Activated naive CD4-positive, alpha-beta T cell treated with anti-CD3 and anti-CD28 coated beads, Interleukin-2, amount 50 U/mL, for 72 hours (primary cell): ENCODE measurements at regions not wholly inside any gene's neighbourhood (a gene's known extent, or its start where the extent isn't known, plus 50 kb on each side); places are given as distances from the start of the nearest gene placed in this dataset.

Experiments used
- ATAC-seq, 2 donors: fragments of 150-1000 bp; cut with Tn5 transposase; 2 replicates each; pipeline ENCODE4 v1.10.0; 2021; ENCODE audit warnings: mild to moderate bottlenecking in 2 of 2, moderate library complexity in 2 of 2
- DNase-seq, 2 donors: peaks; one replicate each; pipeline ENCODE4 v3.0.0; 2021 to 2022; ENCODE audit warnings: low spot score in 2 of 2
- H3K27ac Mint-ChIP-seq, 2 donors: one replicate each; pipeline ENCODE4 v1.8.0; 2022; ENCODE audit warnings: mild to moderate bottlenecking in 2 of 2, mixed read lengths in 2 of 2
- H3K36me3 Mint-ChIP-seq, 2 donors: one replicate each; pipeline ENCODE4 v1.8.0; 2022; ENCODE audit warnings: mixed read lengths in 2 of 2
- H3K9me3 Mint-ChIP-seq, 2 donors: one replicate each; pipeline ENCODE4 v1.8.0; 2022; ENCODE audit warnings: mixed read lengths in 2 of 2

- no peak for ATAC-seq
- Mint-ChIP-seq H3K27ac (no peak overlapping the region), H3K36me3 (peaks cover 0 to 8% of the 10 kb centered on the region in 2 donors)
Observed at GRCh38 chr2:186274936-186275575, 211.0 kb upstream of the ZC3H15 start.

DNA sequence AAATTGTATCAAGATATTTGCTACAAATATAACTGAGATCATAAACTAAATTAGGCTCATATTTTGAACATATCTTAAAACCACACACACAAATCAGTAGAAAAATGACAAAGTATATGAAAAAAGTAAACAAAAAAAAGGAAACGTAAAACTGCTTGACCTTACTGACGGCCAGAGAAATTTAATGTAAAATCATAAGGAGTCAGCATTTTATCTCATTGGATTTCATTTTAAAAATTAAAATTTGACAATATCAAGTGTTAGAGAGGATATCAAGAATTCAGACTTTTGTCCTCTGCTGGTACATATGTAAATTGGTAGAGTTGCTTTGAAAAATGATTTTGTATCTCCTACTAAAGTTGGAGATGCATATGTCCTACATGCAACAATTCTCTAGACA, 209.2 kb upstream of the ZC3H15 start:
- H3K27ac Mint-ChIP-seq = no peak overlapping the region
- no peak for DNase-seq
- peaks cover 8 to 12% of the 10 kb centered on the region in 2 donors for H3K9me3 Mint-ChIP-seq
- peaks cover 0 to 7% of the 10 kb centered on the region in 2 donors for H3K36me3 Mint-ChIP-seq
- ATAC-seq = no peak

More at GRCh38 chr2:186274936-186275575, 211.0 kb upstream of the ZC3H15 start:
- DNase-seq = no peak
- peaks cover 5 to 8% of the 10 kb centered on the region in 2 donors for H3K9me3 Mint-ChIP-seq

- DNase-seq (no peak), ATAC-seq (no peak)
- Mint-ChIP-seq H3K36me3 (peaks cover 0 to 3% of the 10 kb centered on the region in 2 donors), H3K9me3 (peaks cover 4 to 8% of the 10 kb centered on the region in 2 donors), H3K27ac (no peak overlapping the region)
Observed at GRCh38 chr2:186281726-186282125, 204.3 kb upstream of the ZC3H15 start.

GRCh38 chr2:186294248-186294888, 191.7 kb upstream of the ZC3H15 start:
- no peaks in the 10 kb centered on the region for H3K9me3 Mint-ChIP-seq
- no peak for ATAC-seq
- no peak for DNase-seq
- H3K36me3 Mint-ChIP-seq = no peaks in the 10 kb centered on the region
- no peak overlapping the region for H3K27ac Mint-ChIP-seq

- Mint-ChIP-seq H3K27ac (no peak overlapping the region), H3K36me3 (peaks cover 0 to 7% of the 10 kb centered on the region in 2 donors), H3K9me3 (peaks cover 0 to 3% of the 10 kb centered on the region in 2 donors)
- ATAC-seq (no peak), DNase-seq (no peak)
Observed at GRCh38 chr2:186299610-186300009, 186.4 kb upstream of the ZC3H15 start.

DNA sequence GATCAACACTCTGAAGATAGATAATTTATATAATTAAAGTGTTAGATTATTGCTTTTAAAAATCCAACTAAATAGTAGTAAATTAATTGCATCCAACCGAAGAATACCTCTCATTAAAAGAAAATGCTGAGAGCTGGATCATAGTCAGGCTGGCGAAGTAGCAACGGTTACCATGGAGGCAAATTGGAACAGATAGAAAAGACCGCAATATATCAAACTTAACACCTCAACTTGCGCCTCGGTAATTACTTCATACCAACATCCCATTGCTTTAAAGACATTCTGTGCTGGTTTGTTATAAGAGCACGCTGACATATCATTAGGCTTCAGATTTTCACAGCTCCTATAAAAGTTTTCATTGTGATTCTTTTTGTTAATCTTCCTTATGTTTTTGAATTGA, 183.8 kb upstream of the ZC3H15 start:
- H3K27ac Mint-ChIP-seq = no peak overlapping the region
- peaks cover 0 to 3% of the 10 kb centered on the region in 2 donors for H3K9me3 Mint-ChIP-seq
- H3K36me3 Mint-ChIP-seq = peaks cover 0 to 13% of the 10 kb centered on the region in 2 donors
- no peak for ATAC-seq
- no peak for DNase-seq

DNA sequence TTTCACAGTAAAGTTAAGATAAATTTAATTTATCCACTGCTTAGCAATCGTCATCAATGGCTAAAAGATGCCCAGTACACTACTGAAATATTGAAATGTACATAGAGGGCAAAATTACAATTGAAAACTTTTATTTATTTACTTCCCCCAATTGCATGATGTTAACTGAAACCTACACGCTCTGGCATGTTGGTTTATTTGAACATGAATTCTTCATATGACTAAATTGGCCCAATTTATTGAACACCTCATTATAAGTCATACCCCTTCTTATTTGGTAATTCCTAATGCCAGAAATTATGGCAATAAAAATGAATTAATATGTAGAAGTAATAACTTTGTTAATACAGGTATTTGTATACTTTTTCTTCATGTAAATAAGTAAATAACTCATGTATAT, 183.0 kb upstream of the ZC3H15 start:
- peaks cover 0 to 3% of the 10 kb centered on the region in 2 donors for H3K9me3 Mint-ChIP-seq
- H3K36me3 Mint-ChIP-seq = peaks cover 0 to 13% of the 10 kb centered on the region in 2 donors
- DNase-seq = no peak
- no peak overlapping the region for H3K27ac Mint-ChIP-seq
- ATAC-seq = no peak

- H3K36me3 Mint-ChIP-seq = peaks cover 0 to 13% of the 10 kb centered on the region in 2 donors
- peak overlapping the region in 1 of 2 donors; percentile 11 for H3K27ac Mint-ChIP-seq
- no peak for ATAC-seq
- DNase-seq = no peak
- peaks cover 0 to 3% of the 10 kb centered on the region in 2 donors for H3K9me3 Mint-ChIP-seq
Observed at GRCh38 chr2:186304064-186304463, 182.0 kb upstream of the ZC3H15 start.

DNA sequence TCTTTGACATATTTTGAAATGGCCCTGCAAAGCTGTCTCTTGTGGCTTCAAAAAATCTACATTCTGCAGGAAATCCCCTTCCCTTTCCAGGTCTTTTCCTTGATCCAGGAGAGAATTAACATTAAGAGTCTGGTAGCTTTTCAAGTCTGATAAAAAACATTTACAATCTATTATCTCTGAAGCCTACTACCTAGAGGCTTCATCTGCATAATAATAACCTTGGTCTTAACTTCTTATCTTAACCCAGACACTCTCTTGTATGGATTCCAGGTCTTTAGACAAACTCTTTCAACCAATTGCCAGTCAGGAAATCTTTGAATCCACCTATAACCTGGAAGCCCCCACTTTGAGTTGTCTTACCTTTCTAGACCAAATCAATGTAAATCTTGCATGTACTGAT, 179.3 kb upstream of the ZC3H15 start:
- H3K36me3 Mint-ChIP-seq = peaks cover 0 to 13% of the 10 kb centered on the region in 2 donors
- H3K9me3 Mint-ChIP-seq = peaks cover 6% of the 10 kb centered on the region in 2 donors
- H3K27ac Mint-ChIP-seq = no peak overlapping the region
- DNase-seq (no peak), ATAC-seq (no peak)

GRCh38 chr2:186307871-186308270, 178.2 kb upstream of the ZC3H15 start:
- no peak overlapping the region for H3K27ac Mint-ChIP-seq
- H3K9me3 Mint-ChIP-seq = peaks cover 6% of the 10 kb centered on the region in 2 donors
- no peak for DNase-seq
- H3K36me3 Mint-ChIP-seq = peaks cover 0 to 24% of the 10 kb centered on the region in 2 donors
- no peak for ATAC-seq

- Mint-ChIP-seq H3K27ac (no peak overlapping the region), H3K36me3 (peaks cover 0 to 27% of the 10 kb centered on the region in 2 donors), H3K9me3 (peaks cover 6% of the 10 kb centered on the region in 2 donors)
- ATAC-seq (no peak), DNase-seq (no peak)
Observed at GRCh38 chr2:186308347-186308746, 177.7 kb upstream of the ZC3H15 start.

DNA sequence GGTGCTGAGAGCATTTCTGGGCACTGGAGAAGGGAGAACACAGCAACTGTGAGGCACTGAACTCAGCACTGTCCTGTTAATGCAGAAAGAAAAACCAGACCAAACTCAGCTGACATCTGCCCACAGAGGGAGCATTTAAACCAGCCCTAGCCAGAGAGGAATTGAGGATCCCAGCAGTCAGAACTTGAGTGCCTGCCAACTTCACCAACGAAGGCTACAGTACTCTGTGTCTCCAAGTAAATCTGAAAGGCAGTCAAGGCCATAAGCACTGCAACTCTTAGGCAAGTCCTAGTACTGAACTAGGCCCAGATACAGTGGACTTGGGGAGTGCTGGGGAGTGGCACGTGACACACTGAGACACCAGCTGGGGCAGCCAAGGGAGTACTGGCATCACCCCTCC, 176.2 kb upstream of the ZC3H15 start:
- Mint-ChIP-seq H3K27ac (no peak overlapping the region), H3K9me3 (peaks cover 12% of the 10 kb centered on the region in 2 donors), H3K36me3 (peaks cover 0 to 42% of the 10 kb centered on the region in 2 donors)
- ATAC-seq = no peak
- DNase-seq = no peak

- no peak overlapping the region for H3K27ac Mint-ChIP-seq
- no peak for ATAC-seq
- H3K9me3 Mint-ChIP-seq = peaks cover 18 to 22% of the 10 kb centered on the region in 2 donors
Observed at GRCh38 chr2:186319105-186319504, 167.0 kb upstream of the ZC3H15 start.

GRCh38 chr2:186325827-186326535, 160.1 kb upstream of the ZC3H15 start:
- DNase-seq = no peak
- H3K9me3 Mint-ChIP-seq = peaks cover 3 to 4% of the 10 kb centered on the region in 2 donors
- no peaks in the 10 kb centered on the region for H3K36me3 Mint-ChIP-seq
- H3K27ac Mint-ChIP-seq = no peak overlapping the region
- no peak for ATAC-seq

More at GRCh38 chr2:186319105-186319504, 167.0 kb upstream of the ZC3H15 start:
- DNase-seq = no peak
- peaks cover 0 to 37% of the 10 kb centered on the region in 2 donors for H3K36me3 Mint-ChIP-seq

DNA sequence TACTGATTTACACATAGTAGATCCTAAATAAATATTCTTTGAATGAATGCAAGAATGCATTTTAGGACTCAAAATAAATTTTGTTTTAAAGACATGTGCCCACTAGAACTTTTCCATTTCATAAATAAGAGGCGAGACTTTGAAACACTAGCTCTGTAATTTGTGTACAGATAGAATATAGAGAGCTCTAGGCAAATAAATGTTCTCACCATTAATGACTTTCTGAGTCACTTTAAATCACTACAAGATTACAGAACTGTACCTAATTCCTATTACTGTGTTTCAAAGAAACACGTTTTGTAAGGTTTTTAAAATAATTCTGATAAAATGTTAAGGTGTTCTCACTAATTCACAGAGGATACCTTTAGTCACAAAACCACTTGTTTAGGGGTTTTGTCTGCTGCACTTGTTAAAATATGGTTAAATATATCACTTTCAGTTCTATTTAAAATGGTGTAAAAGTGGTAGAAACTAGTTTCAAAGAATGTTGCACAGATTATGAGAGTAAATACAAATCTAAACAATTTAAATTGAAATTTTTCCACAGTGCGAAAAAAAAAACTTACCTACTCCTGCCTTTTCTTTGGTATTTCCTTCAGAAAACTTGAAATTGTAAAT, 158.7 kb upstream of the ZC3H15 start:
- Mint-ChIP-seq H3K9me3 (no peaks in the 10 kb centered on the region), H3K27ac (no peak overlapping the region), H3K36me3 (no peaks in the 10 kb centered on the region)
- ATAC-seq (no peak), DNase-seq (no peak)

DNA sequence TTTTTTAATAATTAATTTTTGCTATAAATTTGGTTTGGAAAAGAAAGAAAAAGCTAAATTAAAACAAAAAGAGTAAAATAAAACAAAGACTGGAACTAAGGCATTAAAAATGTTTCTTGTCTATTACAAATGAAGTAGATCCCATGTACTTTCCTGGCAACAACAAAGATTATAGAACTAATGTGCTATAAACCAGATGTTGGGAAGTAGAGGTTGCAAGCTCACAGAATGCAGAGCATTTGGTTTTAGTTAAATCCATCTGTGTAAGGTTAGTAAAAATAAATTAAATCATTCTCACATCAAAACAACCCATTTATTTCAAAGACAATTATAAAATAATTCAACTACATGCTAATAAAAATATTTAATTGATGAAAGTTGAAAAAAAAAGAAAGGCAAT, 157.2 kb upstream of the ZC3H15 start:
- no peak for ATAC-seq
- DNase-seq = no peak

DNA sequence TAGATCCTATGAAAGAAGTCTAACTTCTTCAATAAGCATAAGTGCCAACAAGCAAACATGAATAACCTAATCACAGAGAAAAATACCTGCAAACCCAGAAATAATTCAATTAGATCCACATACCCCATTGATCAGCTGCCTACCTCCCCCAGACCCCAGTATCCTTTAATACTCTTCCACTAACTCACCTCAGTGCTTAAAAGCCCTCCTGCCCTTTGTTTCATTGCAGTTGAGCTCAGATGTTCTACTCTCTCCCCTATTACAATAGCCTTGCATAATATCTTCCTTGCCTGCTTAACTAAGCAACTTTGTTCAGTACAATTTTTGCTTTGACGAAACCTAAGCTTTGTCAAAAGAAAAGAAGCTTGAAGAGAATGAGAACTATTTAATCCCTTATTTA, 156.0 kb upstream of the ZC3H15 start:
- DNase-seq = no peak
- no peak for ATAC-seq
- peaks cover 4 to 9% of the 10 kb centered on the region in 2 donors for H3K9me3 Mint-ChIP-seq

More for the DNA sequence above, 157.2 kb upstream of the ZC3H15 start:
- no peaks in the 10 kb centered on the region for H3K36me3 Mint-ChIP-seq
- H3K27ac Mint-ChIP-seq = no peak overlapping the region
- no peaks in the 10 kb centered on the region for H3K9me3 Mint-ChIP-seq

More for the DNA sequence above, 156.0 kb upstream of the ZC3H15 start:
- H3K36me3 Mint-ChIP-seq = peaks cover 5% of the 10 kb centered on the region in 2 donors
- no peak overlapping the region for H3K27ac Mint-ChIP-seq
